GM23248 (cell line): ENCODE measurements at regions not wholly inside any gene's neighbourhood (a gene's known extent, or its start where the extent isn't known, plus 50 kb on each side); places are given as distances from the start of the nearest gene placed in this dataset.

Experiments
- EZH2 ChIP-seq: fragments of 200-600 bp; sonication (generic); IDR thresholded peaks from 2 replicates; pipeline ENCODE4 v1.6.1; 2018; ENCODE audit warnings: antibody characterized with exemption, mild to moderate bottlenecking; ENCODE audit not compliant: insufficient read depth, poor library complexity, severe bottlenecking
- EZH2phosphoT487 ChIP-seq: fragments of 200-600 bp; sonication (generic); IDR thresholded peaks from 2 replicates; pipeline ENCODE4 v1.6.1; 2018; ENCODE audit warnings: antibody characterized with exemption, moderate library complexity, mild to moderate bottlenecking, low read depth; ENCODE audit not compliant: insufficient read depth

DNA sequence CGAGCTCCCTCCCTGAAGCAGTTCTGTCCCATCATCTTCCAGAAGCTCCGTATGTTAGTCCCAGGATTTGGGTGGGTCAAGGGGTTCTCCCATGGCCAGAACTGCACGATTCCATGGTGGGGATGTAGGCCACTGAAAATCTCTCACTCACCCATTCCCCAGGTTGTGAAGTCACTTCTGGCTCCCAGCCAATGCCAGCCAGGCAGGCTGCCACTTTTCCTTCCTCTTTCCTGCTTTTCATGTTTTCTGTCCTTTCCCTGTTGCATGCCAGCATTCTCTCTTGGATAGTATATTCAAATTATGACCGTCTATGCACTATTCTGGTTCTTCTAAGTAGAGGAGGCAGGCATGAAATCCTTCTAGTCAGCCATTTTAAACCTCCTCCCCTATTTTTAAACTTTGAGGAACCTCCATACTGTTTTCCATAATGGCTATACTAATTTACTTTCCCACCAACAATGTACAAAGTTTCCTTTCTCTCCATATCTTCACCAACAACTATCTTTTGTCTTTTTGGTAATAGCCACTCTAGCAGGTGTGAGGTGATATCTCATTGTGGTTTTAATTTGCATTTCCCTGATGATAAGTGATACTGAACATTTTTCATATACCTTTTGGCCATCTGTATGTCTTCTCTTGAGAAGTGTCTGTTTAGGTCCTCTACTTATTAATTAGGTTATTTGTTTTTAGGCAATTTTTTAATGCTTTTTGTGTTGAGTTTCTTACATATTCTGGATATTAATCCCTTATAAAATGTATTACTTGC lies 182.1 kb upstream of the TET2 start:
- TF ChIP-seq EZH2phosphoT487 (no peak), EZH2 (no peak)
